UCSD-AML1 (cell line): ENCODE measurements at regions not wholly inside any gene's neighbourhood (a gene's known extent, or its start where the extent isn't known, plus 50 kb on each side); places are given as distances from the start of the nearest gene placed in this dataset.
"Not testable (repeated sequence)": the region's sequence is repeated elsewhere in the genome, so short reads cannot be mapped to it uniquely, and the experiment has no call there.

Experiments used
- DNase-seq: peaks from one replicate; lab custom pipeline; 2025; ENCODE audit not compliant: unreplicated experiment; lab: John Stamatoyannopoulos, UW

GRCh38 chr11:38595359-38596016, 1997.5 kb upstream of the RAG2 start:
- not testable (repeated sequence) for DNase-seq

- DNase-seq: no peak
These were observed 1996.9 kb upstream of the RAG2 start for GRCh38 chr11:38594895-38595294.

- no peak for DNase-seq
These were observed 1995.6 kb upstream of the RAG2 start for GRCh38 chr11:38593649-38594048.

GRCh38 chr11:38582756-38583155, 1984.7 kb upstream of the RAG2 start:
- DNase-seq: no peak

- DNase-seq: no peak
These were observed 1984.1 kb upstream of the RAG2 start for GRCh38 chr11:38582151-38582550.

GRCh38 chr11:38577769-38578168, 1979.7 kb upstream of the RAG2 start:
- no peak for DNase-seq

- no peak for DNase-seq
These were observed 1964.5 kb upstream of the RAG2 start for GRCh38 chr11:38562562-38562961.

- DNase-seq: no peak
These were observed 1955.1 kb upstream of the RAG2 start for GRCh38 chr11:38553148-38553547.

- DNase-seq: no peak
These were observed 1949.4 kb upstream of the RAG2 start for GRCh38 chr11:38547462-38547861.

- no peak for DNase-seq
These were observed 1946.0 kb upstream of the RAG2 start for GRCh38 chr11:38543986-38544385.

- no peak for DNase-seq
These were observed 1945.3 kb upstream of the RAG2 start for GRCh38 chr11:38543311-38543710.

- no peak for DNase-seq
These were observed 1941.0 kb upstream of the RAG2 start for GRCh38 chr11:38538866-38539680.

- no peak for DNase-seq
These were observed 1932.2 kb upstream of the RAG2 start for GRCh38 chr11:38530226-38530625.

GRCh38 chr11:38524945-38525344, 1926.9 kb upstream of the RAG2 start:
- DNase-seq: no peak

GRCh38 chr11:38517991-38518390, 1920.0 kb upstream of the RAG2 start:
- no peak for DNase-seq

GRCh38 chr11:38512830-38513229, 1914.8 kb upstream of the RAG2 start:
- DNase-seq: not testable (repeated sequence)

GRCh38 chr11:38510041-38510440, 1912.0 kb upstream of the RAG2 start:
- no peak for DNase-seq

GRCh38 chr11:38503876-38504275, 1905.8 kb upstream of the RAG2 start:
- DNase-seq: no peak

GRCh38 chr11:38498721-38499120, 1900.7 kb upstream of the RAG2 start:
- no peak for DNase-seq

GRCh38 chr11:38491986-38492385, 1894.0 kb upstream of the RAG2 start:
- no peak for DNase-seq

GRCh38 chr11:38481391-38481790, 1883.4 kb upstream of the RAG2 start:
- peak; percentile 5 for DNase-seq

GRCh38 chr11:38476808-38477575, 1879.0 kb upstream of the RAG2 start:
- no peak for DNase-seq
